ENCODE measurements at regions not wholly inside any gene's neighbourhood (a gene's known extent, or its start where the extent isn't known, plus 50 kb on each side); places are given as distances from the start of the nearest gene placed in this dataset.

DNA sequence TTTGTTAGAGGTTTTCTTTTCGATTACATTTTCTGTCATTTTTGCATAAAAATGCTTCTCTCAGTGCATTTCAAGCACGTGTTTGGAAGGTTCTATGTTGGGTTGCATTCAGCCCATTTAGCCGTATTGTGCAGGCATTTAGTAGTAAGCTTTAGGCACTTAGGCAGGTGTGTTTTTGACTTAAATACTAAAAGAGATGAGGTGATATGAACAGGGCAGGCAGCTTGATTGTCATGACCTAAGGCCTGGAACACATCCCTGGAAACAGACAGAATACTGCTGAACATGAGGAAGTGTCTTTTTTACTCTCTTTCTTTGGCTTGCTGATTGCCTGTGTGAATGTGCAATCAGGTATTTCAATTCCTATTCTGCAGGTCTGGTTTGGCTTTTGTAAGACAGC, 610.5 kb upstream of the MAN1A1 start:
- H3K4me1 ChIP-seq (ENCODE audit: insufficient read depth): peaks cover 26% of the 10 kb centered on the region; the same call in 1 of the 2 replicates
- H3K4me1 Mint-ChIP-seq: peaks cover 20% of the 10 kb centered on the region

More for the DNA sequence above, 610.5 kb upstream of the MAN1A1 start:
- Mint-ChIP-seq H3K27me3 (ENCODE audit: insufficient read depth, low read depth, poor library complexity) (no peaks in the 10 kb centered on the region), H3K4me3 (no peak overlapping the region), H3K27ac (peak overlapping the region; percentile 61), H3K36me3 (ENCODE audit: low read depth) (no peaks in the 10 kb centered on the region), H3K9me3 (no peaks in the 10 kb centered on the region)
- ATAC-seq: no peak
- Histone ChIP-seq H4K20me1 (replicated peaks; ENCODE audit: insufficient read depth) (no peaks in the 10 kb centered on the region), H3K27ac (ENCODE audit: low read depth) (peak overlapping the region; percentile 35; the same call in 1 of the 2 replicates), H3K4me2 (peak overlapping the region; percentile 53; the same call in 1 of the 2 replicates), H3K4me3 (no peak overlapping the region), H2AFZ (peak overlapping the region; percentile 39), H3K79me2 (replicated peaks; ENCODE audit: insufficient read depth) (no peaks in the 10 kb centered on the region), H3K36me3 (ENCODE audit: insufficient read depth) (no peaks in the 10 kb centered on the region), H3K27me3 (ENCODE audit: insufficient read depth) (no peaks in the 10 kb centered on the region), H3K9me2 (ENCODE audit: insufficient read depth) (no peaks in the 10 kb centered on the region), H3F3A (replicated peaks; ENCODE audit: low read depth) (no peaks in the 10 kb centered on the region)
- TF ChIP-seq CREB1 (CRISPR knock-in tag; IDR thresholded peaks at IDR 0.05; ENCODE audit: low read depth) (no peak), STAT1 (IDR thresholded peaks at IDR 0.05; ENCODE audit: unreplicated experiment) (no peak), CTCF (conservative IDR thresholded peaks at IDR 0.05; ENCODE audit: low read depth in 2 of 2) (no peak), JUNB (IDR thresholded peaks at IDR 0.05; ENCODE audit: unreplicated experiment) (no peak), EZH2phosphoT487 (IDR thresholded peaks at IDR 0.05; ENCODE audit: unreplicated experiment) (no peak), EZH2 (IDR thresholded peaks at IDR 0.05; ENCODE audit: low read depth, unreplicated experiment) (no peak), NANOG (IDR thresholded peaks at IDR 0.05; ENCODE audit: borderline replicate concordance) (no peak), ZNF114 (CRISPR knock-in tag; IDR thresholded peaks at IDR 0.05) (no peak), POLR2AphosphoS5 (IDR thresholded peaks at IDR 0.05; ENCODE audit: low read depth) (no peak), ZNF331 (CRISPR knock-in tag; IDR thresholded peaks at IDR 0.05; ENCODE audit: low read depth) (no peak)
- TF ChIP-seq, protein P1, sequence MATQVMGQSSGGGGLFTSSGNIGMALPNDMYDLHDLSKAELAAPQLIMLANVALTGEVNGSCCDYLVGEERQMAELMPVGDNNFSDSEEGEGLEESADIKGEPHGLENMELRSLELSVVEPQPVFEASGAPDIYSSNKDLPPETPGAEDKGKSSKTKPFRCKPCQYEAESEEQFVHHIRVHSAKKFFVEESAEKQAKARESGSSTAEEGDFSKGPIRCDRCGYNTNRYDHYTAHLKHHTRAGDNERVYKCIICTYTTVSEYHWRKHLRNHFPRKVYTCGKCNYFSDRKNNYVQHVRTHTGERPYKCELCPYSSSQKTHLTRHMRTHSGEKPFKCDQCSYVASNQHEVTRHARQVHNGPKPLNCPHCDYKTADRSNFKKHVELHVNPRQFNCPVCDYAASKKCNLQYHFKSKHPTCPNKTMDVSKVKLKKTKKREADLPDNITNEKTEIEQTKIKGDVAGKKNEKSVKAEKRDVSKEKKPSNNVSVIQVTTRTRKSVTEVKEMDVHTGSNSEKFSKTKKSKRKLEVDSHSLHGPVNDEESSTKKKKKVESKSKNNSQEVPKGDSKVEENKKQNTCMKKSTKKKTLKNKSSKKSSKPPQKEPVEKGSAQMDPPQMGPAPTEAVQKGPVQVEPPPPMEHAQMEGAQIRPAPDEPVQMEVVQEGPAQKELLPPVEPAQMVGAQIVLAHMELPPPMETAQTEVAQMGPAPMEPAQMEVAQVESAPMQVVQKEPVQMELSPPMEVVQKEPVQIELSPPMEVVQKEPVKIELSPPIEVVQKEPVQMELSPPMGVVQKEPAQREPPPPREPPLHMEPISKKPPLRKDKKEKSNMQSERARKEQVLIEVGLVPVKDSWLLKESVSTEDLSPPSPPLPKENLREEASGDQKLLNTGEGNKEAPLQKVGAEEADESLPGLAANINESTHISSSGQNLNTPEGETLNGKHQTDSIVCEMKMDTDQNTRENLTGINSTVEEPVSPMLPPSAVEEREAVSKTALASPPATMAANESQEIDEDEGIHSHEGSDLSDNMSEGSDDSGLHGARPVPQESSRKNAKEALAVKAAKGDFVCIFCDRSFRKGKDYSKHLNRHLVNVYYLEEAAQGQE (IDR thresholded peaks at IDR 0.05; ENCODE audit: unreplicated experiment): no peak
- TF ChIP-seq, protein P2, sequence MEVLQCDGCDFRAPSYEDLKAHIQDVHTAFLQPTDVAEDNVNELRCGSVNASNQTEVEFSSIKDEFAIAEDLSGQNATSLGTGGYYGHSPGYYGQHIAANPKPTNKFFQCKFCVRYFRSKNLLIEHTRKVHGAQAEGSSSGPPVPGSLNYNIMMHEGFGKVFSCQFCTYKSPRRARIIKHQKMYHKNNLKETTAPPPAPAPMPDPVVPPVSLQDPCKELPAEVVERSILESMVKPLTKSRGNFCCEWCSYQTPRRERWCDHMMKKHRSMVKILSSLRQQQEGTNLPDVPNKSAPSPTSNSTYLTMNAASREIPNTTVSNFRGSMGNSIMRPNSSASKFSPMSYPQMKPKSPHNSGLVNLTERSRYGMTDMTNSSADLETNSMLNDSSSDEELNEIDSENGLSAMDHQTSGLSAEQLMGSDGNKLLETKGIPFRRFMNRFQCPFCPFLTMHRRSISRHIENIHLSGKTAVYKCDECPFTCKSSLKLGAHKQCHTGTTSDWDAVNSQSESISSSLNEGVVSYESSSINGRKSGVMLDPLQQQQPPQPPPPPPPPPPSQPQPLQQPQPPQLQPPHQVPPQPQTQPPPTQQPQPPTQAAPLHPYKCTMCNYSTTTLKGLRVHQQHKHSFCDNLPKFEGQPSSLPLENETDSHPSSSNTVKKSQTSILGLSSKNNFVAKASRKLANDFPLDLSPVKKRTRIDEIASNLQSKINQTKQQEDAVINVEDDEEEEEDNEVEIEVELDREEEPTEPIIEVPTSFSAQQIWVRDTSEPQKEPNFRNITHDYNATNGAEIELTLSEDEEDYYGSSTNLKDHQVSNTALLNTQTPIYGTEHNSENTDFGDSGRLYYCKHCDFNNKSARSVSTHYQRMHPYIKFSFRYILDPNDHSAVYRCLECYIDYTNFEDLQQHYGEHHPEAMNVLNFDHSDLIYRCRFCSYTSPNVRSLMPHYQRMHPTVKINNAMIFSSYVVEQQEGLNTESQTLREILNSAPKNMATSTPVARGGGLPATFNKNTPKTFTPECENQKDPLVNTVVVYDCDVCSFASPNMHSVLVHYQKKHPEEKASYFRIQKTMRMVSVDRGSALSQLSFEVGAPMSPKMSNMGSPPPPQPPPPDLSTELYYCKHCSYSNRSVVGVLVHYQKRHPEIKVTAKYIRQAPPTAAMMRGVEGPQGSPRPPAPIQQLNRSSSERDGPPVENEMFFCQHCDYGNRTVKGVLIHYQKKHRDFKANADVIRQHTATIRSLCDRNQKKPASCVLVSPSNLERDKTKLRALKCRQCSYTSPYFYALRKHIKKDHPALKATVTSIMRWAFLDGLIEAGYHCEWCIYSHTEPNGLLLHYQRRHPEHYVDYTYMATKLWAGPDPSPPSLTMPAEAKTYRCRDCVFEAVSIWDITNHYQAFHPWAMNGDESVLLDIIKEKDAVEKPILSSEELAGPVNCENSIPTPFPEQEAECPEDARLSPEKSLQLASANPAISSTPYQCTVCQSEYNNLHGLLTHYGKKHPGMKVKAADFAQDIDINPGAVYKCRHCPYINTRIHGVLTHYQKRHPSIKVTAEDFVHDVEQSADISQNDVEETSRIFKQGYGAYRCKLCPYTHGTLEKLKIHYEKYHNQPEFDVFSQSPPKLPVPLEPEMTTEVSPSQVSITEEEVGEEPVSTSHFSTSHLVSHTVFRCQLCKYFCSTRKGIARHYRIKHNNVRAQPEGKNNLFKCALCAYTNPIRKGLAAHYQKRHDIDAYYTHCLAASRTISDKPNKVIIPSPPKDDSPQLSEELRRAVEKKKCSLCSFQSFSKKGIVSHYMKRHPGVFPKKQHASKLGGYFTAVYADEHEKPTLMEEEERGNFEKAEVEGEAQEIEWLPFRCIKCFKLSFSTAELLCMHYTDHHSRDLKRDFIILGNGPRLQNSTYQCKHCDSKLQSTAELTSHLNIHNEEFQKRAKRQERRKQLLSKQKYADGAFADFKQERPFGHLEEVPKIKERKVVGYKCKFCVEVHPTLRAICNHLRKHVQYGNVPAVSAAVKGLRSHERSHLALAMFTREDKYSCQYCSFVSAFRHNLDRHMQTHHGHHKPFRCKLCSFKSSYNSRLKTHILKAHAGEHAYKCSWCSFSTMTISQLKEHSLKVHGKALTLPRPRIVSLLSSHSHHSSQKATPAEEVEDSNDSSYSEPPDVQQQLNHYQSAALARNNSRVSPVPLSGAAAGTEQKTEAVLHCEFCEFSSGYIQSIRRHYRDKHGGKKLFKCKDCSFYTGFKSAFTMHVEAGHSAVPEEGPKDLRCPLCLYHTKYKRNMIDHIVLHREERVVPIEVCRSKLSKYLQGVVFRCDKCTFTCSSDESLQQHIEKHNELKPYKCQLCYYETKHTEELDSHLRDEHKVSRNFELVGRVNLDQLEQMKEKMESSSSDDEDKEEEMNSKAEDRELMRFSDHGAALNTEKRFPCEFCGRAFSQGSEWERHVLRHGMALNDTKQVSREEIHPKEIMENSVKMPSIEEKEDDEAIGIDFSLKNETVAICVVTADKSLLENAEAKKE (CRISPR knock-in tag; IDR thresholded peaks at IDR 0.05): no peak
- TF ChIP-seq, protein P3, sequence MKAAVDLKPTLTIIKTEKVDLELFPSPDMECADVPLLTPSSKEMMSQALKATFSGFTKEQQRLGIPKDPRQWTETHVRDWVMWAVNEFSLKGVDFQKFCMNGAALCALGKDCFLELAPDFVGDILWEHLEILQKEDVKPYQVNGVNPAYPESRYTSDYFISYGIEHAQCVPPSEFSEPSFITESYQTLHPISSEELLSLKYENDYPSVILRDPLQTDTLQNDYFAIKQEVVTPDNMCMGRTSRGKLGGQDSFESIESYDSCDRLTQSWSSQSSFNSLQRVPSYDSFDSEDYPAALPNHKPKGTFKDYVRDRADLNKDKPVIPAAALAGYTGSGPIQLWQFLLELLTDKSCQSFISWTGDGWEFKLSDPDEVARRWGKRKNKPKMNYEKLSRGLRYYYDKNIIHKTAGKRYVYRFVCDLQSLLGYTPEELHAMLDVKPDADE (IDR thresholded peaks at IDR 0.05): no peak
- DNase-seq (ENCODE audit: low spot score): peak; percentile 3
